IPS-18c (cell line): ENCODE measurements at regions not wholly inside any gene's neighbourhood (a gene's known extent, or its start where the extent isn't known, plus 50 kb on each side); places are given as distances from the start of the nearest gene placed in this dataset.
"Not testable (repeated sequence)": the region's sequence is repeated elsewhere in the genome, so short reads cannot be mapped to it uniquely, and the experiment has no call there.

Experiments used
- H3K4me3 ChIP-seq: 2 replicates; pipeline ENCODE4 v1.7.0; 2013; ENCODE audit warnings: low read depth, mild to moderate bottlenecking, low read length, moderate library complexity; ENCODE audit not compliant: insufficient read depth
- H3K9me3 ChIP-seq: one replicate; pipeline ENCODE4 v1.6.1; 2013; ENCODE audit warnings: mild to moderate bottlenecking, low read length, moderate library complexity; ENCODE audit not compliant: control insufficient read depth, insufficient read depth

DNA sequence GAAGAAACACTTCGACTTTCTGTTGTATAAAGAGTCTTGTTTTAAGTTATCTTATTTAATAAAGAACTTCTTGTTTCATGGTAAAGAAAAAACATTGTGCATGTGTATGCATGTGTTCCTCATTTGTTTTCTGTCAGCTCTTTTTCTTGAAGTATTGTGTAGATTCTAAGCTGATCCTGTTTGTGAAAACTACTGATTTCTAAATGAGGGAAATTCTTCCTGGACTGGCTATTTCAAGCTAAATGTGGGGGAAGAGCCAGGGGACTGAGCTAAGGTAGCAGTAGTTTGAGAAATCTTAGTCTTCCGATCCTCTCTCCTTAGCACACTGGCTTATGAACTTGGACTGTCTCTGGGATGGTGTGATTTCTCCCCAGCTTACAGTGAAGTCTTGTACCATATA is 56.4 kb upstream of the RBMS1 start:
- H3K4me3 ChIP-seq: no peak overlapping the region
- H3K9me3 ChIP-seq: no peaks in the 10 kb centered on the region

DNA sequence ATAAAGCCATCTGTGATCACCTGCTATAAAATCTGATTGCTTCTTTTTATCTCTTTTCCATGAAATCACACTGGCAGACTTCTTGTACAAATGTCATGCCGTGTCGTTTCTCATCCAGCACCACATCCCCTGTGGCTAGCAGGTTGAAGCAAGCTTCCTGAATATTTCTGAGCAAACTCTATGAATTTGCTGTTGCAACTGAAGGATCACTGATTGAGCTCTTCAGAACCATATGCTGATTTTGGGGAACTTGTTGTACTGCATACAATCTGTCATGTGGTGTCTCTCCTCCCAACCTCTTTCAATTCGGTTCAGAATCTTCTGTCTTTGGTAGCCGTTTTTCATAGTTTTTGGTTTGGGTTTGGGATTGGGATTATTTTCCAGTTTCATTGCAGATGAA is 57.7 kb upstream of the RBMS1 start:
- H3K9me3 ChIP-seq: no peaks in the 10 kb centered on the region
- H3K4me3 ChIP-seq: no peak overlapping the region

DNA sequence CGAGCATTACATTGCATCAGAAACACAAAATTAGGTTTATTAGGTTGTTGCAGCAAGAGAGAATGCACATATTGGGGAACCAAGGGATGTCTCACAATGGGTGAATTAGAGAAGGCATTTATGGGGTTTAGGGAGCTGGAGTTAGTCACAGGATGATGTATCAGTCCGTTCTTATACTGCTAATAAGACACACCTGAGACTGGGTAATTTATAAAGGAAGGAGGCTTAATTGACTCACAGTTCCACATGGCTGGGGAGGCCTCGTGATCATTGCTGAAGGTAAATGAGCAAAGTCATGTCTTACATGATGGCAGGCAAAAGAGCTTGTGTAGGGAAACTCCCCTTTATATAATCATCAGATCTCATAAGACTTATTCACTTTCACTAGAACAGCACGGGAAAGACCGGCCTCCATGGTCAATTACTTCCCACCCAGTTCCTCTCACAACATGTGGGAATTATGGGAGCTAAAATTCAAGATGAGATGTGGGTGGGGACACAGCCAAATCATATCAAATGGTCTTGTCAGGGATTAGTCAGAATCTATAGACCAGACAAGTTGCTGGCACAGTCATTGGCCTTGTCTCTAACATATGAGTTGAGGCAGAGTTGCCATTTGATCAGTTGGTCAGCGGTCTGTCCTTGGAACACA is 61.9 kb upstream of the RBMS1 start:
- no peak overlapping the region for H3K4me3 ChIP-seq
- H3K9me3 ChIP-seq: no peaks in the 10 kb centered on the region

DNA sequence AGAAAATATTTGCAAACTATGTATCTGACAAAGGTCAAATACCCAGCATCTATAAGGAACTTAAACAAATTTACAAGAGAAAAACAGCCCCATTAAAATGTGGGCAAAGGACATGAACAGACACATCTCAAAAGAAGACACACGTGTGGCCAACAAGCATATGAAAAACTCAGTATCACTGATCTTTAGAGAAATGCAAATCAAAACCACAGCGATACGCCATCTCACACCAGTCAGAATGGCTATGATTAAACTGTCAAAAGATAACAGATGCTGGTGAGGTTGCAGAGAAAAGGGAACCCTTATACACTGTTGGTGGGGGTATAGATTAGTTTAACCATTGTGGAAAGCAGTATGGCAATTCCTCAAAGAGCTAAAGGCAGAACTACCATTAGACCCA is 64.3 kb upstream of the RBMS1 start:
- H3K4me3 ChIP-seq: no peak overlapping the region
- no peaks in the 10 kb centered on the region for H3K9me3 ChIP-seq

DNA sequence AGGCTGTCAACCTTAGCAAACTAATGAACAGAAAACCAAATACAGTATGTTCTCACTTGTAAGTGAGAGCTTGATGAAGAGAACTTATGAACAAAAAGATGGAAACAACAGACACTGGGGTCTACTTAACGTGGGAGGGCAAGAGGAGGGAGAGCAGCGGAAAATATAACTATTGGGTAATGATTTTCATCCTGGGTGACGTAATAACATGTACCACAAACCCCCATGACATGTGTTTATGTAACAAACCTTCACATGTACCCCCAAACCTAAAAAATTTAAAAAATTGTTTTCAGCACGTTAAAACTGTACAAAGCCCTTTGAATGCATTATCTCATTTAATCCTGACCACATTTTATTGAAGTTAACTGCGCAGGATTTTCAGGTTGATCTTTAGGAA is 64.9 kb upstream of the RBMS1 start:
- Histone ChIP-seq H3K4me3 (no peak overlapping the region), H3K9me3 (no peaks in the 10 kb centered on the region)

DNA sequence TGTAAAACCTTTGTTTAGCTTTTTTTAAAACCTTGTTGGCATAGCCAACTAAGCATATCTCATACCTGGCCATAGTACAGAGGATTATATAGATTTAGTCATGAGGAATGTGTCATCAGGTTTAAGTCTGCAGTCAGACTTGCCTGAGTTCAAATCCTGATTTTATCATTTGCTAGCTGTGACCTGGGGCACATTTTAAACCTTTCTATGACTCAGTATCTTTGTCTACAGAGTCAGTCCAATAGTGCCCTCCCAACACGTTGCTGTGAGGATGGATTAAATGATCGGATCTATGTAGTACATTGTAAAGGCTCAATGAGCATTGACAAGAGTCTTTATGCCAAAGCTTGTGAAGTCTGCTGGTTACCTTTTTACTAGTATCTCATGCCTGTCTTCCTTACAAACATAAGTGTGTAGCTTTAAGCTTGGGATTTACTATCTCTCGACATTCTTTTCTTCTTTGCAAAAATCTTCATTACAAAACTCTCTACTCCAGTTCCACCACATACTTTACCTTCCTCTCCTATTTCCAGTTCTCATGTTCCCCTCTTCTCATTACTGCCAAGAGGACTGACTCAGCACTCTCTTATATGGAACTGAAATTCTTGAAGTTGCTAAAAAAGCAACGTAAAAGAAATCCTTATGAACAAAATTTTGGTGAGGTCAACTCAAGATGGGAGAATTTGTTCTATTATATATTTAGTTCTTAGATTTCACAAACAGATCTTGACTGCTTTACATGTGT is 68.1 kb upstream of the RBMS1 start:
- H3K4me3 ChIP-seq: no peak overlapping the region
- H3K9me3 ChIP-seq: no peaks in the 10 kb centered on the region

DNA sequence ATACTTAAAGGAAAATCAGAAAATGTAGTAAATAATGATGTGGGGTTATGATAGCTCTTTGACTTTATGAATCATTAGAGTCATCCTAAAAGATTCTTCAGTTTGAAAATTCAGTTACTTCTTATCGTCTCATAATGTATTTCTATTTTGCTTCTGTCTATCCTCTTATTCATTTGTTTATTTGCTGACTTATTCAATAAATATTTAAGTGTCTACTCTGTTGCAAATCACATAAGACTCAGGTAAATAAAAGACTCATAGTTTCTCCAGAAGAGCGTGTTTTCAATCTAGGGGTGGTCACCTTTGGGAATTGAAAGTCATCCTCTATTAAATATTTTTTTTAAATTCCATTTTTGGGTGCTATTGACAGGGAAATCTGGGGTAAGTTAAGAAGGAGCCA is 69.1 kb upstream of the RBMS1 start:
- Histone ChIP-seq H3K4me3 (no peak overlapping the region), H3K9me3 (no peaks in the 10 kb centered on the region)

DNA sequence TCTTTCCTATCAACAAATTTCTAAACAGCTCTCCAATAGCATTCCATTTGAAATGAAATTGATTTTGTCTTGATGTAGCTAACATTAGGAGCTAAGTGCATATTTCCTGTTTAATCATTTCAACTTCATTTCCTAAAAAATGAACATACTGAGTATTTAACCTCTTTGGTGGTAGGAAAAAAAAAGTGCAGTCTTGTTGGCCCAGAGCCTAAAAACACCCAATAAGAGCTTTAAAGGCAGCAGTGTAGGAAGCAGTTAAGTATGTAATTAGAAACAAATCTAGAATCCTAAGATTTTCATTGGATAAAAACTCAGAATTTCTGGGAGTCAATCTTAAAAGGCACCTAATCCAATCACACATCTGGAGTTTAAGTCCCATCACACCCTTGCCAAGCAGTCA is 71.0 kb upstream of the RBMS1 start:
- no peak overlapping the region for H3K4me3 ChIP-seq
- H3K9me3 ChIP-seq: no peaks in the 10 kb centered on the region

DNA sequence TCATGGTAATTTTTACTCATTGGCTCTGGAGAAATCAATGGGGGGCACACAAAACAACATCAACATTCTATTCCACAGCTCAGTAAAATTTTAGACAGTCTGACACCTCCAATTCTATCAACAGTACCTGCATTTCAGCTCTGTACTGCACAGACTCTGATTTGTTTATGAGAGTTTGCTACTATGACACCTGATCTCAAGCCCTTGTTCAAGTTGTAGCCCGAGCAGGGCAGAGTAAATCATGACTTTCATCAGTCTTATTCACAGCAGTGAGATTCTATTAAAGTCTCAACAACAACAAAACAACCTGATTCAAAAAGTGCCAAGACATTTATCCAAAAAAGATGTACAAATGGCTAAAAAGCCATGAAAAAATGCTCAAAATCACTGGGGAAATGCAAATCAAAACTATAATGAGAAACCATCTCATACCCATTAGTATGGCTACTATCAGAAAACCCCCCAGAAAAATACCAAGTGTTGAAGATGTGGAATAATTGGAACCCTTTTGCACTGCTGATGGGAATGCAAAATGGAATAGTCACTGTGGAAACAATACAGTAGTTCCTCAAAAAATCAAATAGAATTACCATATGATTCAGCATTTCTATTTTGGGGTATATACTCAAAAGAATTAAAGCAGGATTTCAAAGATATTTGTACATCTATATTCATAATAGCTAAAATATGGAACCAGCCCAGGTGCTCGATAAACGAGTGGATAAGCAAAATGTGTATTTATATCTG is 71.7 kb upstream of the RBMS1 start:
- H3K9me3 ChIP-seq: no peaks in the 10 kb centered on the region
- H3K4me3 ChIP-seq: no peak overlapping the region

DNA sequence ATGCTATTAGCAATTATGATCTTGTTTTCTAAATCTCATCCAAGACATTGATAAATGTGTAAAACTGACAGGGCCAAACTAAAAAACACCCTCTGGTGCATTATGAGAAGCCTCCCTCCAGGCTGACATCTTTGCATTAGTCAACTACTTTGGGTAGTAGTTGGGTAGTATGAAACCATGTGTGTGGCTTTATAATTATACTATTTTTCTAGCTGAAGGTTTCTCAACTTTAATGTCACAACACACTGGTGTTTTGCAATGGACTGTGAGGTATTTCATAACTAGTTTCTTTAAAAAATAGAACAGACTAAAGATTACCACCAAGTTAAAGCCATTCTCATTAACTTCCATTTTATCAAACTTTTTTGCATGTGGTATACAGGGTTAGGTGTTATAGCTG is 73.1 kb upstream of the RBMS1 start:
- no peaks in the 10 kb centered on the region for H3K9me3 ChIP-seq

DNA sequence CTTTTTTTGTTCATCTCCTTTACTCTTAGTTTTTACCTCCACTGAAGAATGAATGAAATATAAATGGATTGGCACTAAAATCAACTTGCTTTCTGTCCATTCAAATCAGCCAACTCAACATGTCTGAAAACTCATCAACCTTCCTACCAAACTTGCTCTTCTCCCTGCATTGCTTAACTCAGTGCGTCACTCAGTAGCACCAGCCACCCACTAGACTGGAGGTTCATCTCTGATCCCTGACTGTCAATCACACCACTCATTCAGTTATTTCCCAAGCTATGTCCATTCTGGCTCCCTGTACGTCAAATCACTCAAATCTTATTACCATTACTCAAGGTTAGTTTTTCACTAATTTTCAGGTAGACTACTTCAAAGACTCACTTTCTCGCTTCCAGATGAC is 75.2 kb upstream of the RBMS1 start:
- Histone ChIP-seq H3K4me3 (no peak overlapping the region), H3K9me3 (no peaks in the 10 kb centered on the region)

More for the DNA sequence above, 73.1 kb upstream of the RBMS1 start:
- no peak overlapping the region for H3K4me3 ChIP-seq

DNA sequence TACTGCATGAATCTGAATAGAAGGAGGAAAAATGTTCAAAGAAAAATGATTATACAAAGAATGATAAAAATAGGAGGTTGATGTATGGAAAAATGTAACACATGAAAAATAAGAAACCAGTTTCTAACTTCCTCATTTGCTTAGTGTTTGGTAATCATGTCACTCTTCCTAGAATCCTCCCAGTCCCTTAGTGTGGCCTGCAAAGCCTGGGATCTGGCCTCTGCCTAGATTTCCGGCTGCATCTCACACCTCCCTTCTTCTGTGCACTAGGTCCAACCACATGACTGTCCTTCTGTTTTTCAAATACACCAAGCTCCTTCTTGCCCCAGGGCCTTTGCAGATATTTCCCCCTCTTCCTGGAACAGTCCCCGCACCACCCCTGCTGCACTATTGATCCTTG is 76.8 kb upstream of the RBMS1 start:
- no peak overlapping the region for H3K4me3 ChIP-seq
- H3K9me3 ChIP-seq: no peaks in the 10 kb centered on the region

DNA sequence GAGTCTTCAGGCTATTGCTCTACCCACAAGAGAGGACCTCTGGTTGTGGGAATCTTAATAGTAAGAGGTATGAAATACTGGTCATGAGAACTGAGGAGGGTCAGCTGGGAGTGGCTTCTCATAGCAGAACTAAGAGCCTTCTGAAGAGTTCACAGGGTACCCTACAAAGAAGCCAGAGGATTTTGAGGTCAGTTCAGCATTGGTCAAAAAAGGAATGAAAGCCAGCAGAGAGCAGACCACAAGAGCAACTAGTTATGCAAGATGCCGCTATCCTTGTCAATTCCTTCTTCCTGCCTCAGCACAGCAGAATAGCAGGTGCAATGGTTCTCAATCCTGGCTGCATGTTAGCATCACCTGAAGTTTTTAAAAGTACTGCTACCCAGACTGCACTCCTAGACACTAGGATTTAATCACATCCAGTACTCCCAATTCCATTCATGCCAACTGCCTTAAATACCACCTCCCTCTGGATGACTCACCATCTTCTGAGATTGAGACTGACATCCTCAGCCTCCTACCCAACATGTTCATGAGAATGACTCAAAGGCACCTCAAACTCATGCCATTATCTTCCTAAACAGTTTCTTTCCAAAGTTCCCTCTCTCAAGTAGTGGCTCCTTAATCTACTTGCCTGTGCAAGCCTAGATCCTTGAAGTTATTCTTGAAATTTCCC is 81.0 kb upstream of the RBMS1 start:
- Histone ChIP-seq H3K4me3 (no peak overlapping the region), H3K9me3 (no peaks in the 10 kb centered on the region)

DNA sequence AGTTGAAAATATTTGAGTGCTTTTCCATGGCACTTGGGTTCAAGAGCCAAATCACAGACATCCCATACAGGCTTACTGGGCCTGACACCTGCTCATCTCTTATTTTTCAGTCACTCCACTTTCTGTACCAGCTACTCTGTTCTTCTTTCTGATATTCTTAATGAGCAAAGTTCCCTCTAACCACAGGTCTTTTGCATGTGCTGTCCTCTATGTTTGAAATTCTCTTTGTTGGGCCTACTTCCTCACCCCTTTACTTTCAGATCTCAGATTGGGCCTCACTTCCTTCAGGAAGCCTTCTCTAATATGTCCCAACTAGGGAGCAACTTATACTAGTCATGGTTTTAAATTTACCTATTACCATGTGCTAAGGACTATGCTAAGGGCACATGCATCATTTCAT is 81.8 kb upstream of the RBMS1 start:
- no peak overlapping the region for H3K4me3 ChIP-seq
- H3K9me3 ChIP-seq: no peaks in the 10 kb centered on the region

DNA sequence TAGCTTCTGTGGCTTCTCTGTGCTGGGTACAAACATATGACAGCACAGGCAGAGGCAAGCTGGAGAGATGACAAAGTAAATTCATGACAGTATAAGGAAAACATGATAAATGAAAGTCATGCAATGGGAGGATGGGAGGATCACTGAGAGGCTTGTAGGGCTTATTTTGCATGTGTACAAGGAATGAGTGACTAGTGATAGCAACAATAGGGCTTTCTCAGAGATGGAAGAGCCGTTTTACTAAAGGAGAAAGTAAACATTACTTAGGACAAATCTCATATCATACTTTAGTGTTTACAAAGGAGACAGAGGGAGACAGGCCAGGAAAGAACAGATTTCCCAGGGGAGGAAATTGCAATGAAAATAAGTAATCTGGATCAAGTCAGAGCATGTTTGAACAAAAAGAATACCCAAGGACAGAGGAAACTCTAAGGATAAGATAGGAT is 82.5 kb upstream of the RBMS1 start:
- Histone ChIP-seq H3K4me3 (no peak overlapping the region), H3K9me3 (no peaks in the 10 kb centered on the region)

DNA sequence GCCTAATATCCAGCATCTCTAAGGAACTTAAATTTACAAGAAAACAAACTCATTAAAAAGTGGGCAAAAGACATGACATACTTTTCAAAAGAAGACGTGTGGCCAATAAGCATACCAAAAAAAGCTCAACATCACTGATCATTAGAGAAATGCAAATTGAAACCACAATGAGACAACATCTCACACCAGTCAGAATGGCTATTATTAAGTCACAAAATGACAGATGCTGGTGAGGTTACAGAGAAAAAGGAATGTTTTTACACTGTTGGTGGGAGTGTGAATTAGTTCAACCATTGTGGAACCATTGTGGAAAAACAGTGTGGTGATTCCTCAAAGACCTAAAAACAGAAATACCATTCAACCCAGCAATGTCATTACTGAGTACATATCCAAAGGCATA is 83.5 kb upstream of the RBMS1 start:
- not testable (repeated sequence) for H3K9me3 ChIP-seq, H3K4me3 ChIP-seq

DNA sequence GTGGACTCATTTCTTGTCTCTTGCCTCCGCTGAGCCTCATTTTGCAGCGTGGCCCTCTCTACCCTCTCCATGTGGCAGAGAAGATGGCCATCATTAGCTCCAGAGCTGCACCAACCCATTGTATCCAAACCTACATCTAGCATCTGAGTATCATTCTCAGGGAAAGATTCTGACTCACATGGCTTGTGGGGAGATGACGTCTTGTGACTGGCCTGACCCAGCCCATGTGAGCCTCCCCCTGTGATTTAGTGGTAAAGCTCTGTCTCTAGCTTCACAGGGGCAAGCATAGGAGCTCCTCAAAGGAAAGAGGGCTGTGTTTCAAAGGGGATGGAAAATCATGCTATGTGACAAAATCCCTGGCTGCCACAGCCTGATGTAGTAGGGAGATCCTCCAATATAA is 87.4 kb upstream of the RBMS1 start:
- H3K4me3 ChIP-seq: no peak overlapping the region

DNA sequence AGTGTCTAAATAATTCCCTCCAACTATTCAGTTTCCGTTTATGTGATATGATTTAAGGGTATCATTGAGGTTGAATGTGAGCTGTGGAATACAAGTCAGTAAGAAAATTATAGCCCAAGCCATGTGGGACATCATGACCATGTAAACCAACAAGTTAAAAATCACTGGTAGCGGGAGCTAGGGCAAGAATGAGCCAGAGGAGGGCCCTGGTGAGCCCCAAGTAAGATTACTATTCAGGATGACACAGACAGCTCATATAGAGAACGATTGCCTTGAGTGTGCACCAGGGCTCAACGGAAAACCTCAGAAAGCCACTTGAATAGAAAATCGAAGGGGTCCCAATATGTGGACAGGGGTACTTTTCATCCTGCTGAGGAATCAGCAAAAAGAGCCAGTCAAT is 87.8 kb upstream of the RBMS1 start:
- Histone ChIP-seq H3K9me3 (no peaks in the 10 kb centered on the region), H3K4me3 (no peak overlapping the region)

More for the DNA sequence above, 87.4 kb upstream of the RBMS1 start:
- H3K9me3 ChIP-seq: no peaks in the 10 kb centered on the region
